Thyroid gland (tissue), 4 donors: ENCODE measurements at regions not wholly inside any gene's neighbourhood (a gene's known extent, or its start where the extent isn't known, plus 50 kb on each side); places are given as distances from the start of the nearest gene placed in this dataset.

Experiments used
- POLR2A ChIP-seq, 2 donors: fragments of 450-650 bp; IDR thresholded peaks; one replicate each; pipeline ENCODE4 v1.6.1; 2017; ENCODE audit warnings: antibody characterized with exemption in 2 of 2, mild to moderate bottlenecking in 2 of 2, moderate library complexity in 1 of 2
- TF ChIP-seq, protein P1 (sequence below), 6 experiments: fragments of 200-600 bp in 3 of 6; fragments of 450-650 bp in 3 of 6; sonication (generic) in 3 of 6; IDR thresholded peaks; one replicate each; pipeline ENCODE4 v1.5.1; 2016 to 2019; ENCODE audit warnings: antibody characterized with exemption in 6 of 6, mild to moderate bottlenecking in 2 of 6, inconsistent platforms in 1 of 6, moderate library complexity in 1 of 6

DNA sequence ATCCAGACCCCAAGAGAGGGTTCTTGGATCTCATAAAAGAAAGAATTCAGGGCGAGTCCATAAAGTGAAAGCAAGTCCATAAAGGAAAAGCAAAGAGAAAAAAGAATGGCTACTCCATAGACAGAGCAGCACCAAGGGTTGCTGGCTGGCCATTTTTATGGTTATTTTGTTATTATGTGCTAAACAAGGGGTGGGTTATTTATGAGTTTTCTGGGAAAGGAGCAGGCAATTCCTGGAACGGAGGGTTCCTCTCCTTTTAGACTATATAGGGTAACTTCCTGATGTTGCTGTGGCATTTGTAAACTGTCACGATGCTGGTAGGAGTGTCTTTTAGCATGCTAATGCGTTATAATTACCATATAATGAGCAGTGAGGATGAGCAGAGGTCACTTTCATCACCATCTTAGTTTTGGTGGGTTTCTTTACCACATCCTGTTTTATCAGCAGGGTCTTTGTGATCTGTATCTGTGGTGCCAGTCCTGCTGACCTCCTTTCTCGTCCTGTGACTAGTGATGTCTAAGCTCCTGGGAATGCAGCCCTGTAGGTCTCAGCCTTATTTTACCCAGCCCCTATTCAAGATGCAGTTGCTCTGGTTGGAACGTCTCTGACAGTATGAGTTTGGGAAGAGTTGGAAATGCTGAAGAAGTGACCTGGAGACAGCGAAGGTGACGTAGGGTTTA is 100.5 kb downstream of the ZNF664 start:
- TF ChIP-seq, protein P1, sequence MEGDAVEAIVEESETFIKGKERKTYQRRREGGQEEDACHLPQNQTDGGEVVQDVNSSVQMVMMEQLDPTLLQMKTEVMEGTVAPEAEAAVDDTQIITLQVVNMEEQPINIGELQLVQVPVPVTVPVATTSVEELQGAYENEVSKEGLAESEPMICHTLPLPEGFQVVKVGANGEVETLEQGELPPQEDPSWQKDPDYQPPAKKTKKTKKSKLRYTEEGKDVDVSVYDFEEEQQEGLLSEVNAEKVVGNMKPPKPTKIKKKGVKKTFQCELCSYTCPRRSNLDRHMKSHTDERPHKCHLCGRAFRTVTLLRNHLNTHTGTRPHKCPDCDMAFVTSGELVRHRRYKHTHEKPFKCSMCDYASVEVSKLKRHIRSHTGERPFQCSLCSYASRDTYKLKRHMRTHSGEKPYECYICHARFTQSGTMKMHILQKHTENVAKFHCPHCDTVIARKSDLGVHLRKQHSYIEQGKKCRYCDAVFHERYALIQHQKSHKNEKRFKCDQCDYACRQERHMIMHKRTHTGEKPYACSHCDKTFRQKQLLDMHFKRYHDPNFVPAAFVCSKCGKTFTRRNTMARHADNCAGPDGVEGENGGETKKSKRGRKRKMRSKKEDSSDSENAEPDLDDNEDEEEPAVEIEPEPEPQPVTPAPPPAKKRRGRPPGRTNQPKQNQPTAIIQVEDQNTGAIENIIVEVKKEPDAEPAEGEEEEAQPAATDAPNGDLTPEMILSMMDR (IDR thresholded peaks at IDR 0.05), result no peak
- TF ChIP-seq POLR2A (IDR thresholded peaks at IDR 0.05), result no peak
